Activated CD8-positive, alpha-beta memory T cell treated with anti-CD3 and anti-CD28 coated beads, Interleukin-2, amount 10 ng/mL, durations not matched to agents 7 days and 5 days (primary cell): ENCODE measurements at regions not wholly inside any gene's neighbourhood (a gene's known extent, or its start where the extent isn't known, plus 50 kb on each side); places are given as distances from the start of the nearest gene placed in this dataset.

Source experiments
- ATAC-seq: fragments of 150-1000 bp; cut with Tn5 transposase; one replicate; pipeline ENCODE4 v1.10.0; 2021; ENCODE audit warnings: moderate library complexity
- CTCF ChIA-PET: fragments of 350-600 bp; sonication (Branson Sonifier 250); formaldehyde crosslinking; loops from one replicate; lab custom pipeline; 2021; ENCODE audit warnings: antibody characterized with exemption; lab: Charles Lee
- DNase-seq: peaks from one replicate; pipeline ENCODE4 v3.0.0-alpha.2; 2020
- H3K27ac Mint-ChIP-seq: one replicate; pipeline ENCODE4 v1.8.0; 2021; ENCODE audit warnings: mild to moderate bottlenecking, mixed read lengths
- H3K27me3 Mint-ChIP-seq: one replicate; pipeline ENCODE4 v1.8.0; 2021; ENCODE audit warnings: mixed read lengths
- H3K36me3 Mint-ChIP-seq: one replicate; pipeline ENCODE4 v1.8.0; 2021; ENCODE audit warnings: mild to moderate bottlenecking, mixed read lengths
- H3K4me1 Mint-ChIP-seq: one replicate; pipeline ENCODE4 v1.8.0; 2021; ENCODE audit warnings: mixed read lengths
- H3K4me3 Mint-ChIP-seq: one replicate; pipeline ENCODE4 v1.8.0; 2021; ENCODE audit warnings: mild to moderate bottlenecking, moderate library complexity, mixed read lengths
- H3K9me3 Mint-ChIP-seq: one replicate; pipeline ENCODE4 v1.8.0; 2022; ENCODE audit warnings: low read depth, mixed read lengths

DNA sequence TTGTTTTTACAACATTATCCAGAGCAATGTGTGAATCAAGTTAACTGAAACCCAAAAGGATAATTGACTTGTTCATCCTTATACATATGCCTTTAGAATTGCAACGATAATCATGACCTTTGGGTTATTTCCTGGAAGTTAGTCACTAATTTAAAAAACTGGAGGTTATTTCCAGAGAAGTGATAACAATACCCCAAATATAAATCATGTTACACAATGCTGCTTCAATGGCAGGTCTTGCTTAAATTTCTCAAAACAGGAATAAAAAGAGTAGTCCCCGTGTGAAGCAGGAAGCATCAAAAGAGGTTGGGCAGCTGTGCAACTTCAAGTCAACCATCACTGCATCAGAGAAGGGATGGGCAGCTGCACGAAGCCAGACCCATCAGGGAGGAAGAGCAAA lies 134.4 kb downstream of the EFNB2 start:
- no peaks in the 10 kb centered on the region for H3K4me1 Mint-ChIP-seq
- H3K27me3 Mint-ChIP-seq = no peaks in the 10 kb centered on the region
- no peak overlapping the region for H3K4me3 Mint-ChIP-seq
- no peaks in the 10 kb centered on the region for H3K9me3 Mint-ChIP-seq
- H3K36me3 Mint-ChIP-seq = no peaks in the 10 kb centered on the region
- no peak for ATAC-seq
- no peak overlapping the region for H3K27ac Mint-ChIP-seq
- no peak for DNase-seq
- CTCF ChIA-PET = interaction anchor here (2.0 kb wide), 1 partner anchor 135 kb away, joined by 6 read pairs; no protein-coding TSS in a partner anchor

GRCh38 chr13:106400289-106400688 lies 135.2 kb downstream of the EFNB2 start:
- ATAC-seq = no peak
- H3K9me3 Mint-ChIP-seq = no peaks in the 10 kb centered on the region
- CTCF ChIA-PET = interaction anchor here (2.0 kb wide), 1 partner anchor 136 kb away, joined by 6 read pairs; no protein-coding TSS in a partner anchor
- no peaks in the 10 kb centered on the region for H3K27me3 Mint-ChIP-seq
- no peak for DNase-seq
- H3K36me3 Mint-ChIP-seq = no peaks in the 10 kb centered on the region
- H3K4me3 Mint-ChIP-seq = no peak overlapping the region
- no peak overlapping the region for H3K27ac Mint-ChIP-seq
- H3K4me1 Mint-ChIP-seq = no peaks in the 10 kb centered on the region

GRCh38 chr13:106398289-106398688 lies 137.2 kb downstream of the EFNB2 start:
- no peak for DNase-seq
- Mint-ChIP-seq H3K4me3 (no peak overlapping the region), H3K27me3 (no peaks in the 10 kb centered on the region), H3K9me3 (no peaks in the 10 kb centered on the region), H3K36me3 (no peaks in the 10 kb centered on the region), H3K4me1 (no peaks in the 10 kb centered on the region), H3K27ac (no peak overlapping the region)
- no peak for ATAC-seq
- CTCF ChIA-PET = no interaction called here

DNA sequence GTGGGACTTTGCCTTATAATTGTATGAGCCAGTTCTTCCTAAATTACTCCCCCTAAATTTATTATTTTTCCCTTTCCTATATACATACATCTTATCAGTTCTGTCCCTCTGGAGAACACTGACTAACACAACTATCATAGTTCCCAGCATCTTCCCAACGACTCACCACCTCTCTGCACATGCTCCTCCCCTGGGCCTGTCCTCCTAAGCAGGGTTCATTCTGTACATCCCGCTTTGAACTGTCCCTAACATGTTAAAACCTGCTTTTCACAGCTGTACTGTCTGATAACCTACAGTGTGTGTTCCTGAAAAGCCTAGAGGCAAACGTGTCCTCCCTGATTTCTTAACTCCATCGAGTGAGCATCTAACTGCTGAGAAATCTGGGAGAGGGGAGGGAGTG lies 141.7 kb downstream of the EFNB2 start:
- H3K27me3 Mint-ChIP-seq = no peaks in the 10 kb centered on the region
- H3K9me3 Mint-ChIP-seq = no peaks in the 10 kb centered on the region
- DNase-seq (no peak), ATAC-seq (no peak)
- CTCF ChIA-PET = no interaction called here
- H3K36me3 Mint-ChIP-seq = no peaks in the 10 kb centered on the region
- H3K4me1 Mint-ChIP-seq = no peaks in the 10 kb centered on the region
- no peak overlapping the region for H3K27ac Mint-ChIP-seq
- no peak overlapping the region for H3K4me3 Mint-ChIP-seq

DNA sequence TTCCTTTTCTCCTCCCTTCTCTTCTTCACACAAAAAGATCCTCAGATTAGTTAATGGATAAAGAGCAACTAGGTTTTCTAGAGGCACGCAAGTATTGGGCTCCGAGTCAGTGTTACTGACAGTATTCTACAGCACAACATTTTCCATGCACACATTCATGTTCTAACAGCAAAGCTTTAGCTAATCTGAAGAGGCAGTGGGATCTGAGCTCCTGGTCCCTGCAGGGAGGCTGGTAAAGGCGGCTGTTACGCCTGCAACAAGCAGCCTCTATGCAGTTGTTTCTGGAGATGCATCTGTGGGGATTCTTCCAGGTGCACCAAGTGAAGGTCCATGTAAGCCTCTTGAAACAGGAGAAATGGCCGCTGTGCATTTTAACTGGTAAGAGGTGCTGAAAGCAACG lies 143.8 kb downstream of the EFNB2 start:
- no peaks in the 10 kb centered on the region for H3K27me3 Mint-ChIP-seq
- no peaks in the 10 kb centered on the region for H3K4me1 Mint-ChIP-seq
- CTCF ChIA-PET = no interaction called here
- no peak for DNase-seq
- H3K36me3 Mint-ChIP-seq = no peaks in the 10 kb centered on the region
- no peaks in the 10 kb centered on the region for H3K9me3 Mint-ChIP-seq
- H3K27ac Mint-ChIP-seq = no peak overlapping the region
- H3K4me3 Mint-ChIP-seq = no peak overlapping the region
- ATAC-seq = no peak

GRCh38 chr13:106391271-106391670 lies 144.2 kb downstream of the EFNB2 start:
- H3K27ac Mint-ChIP-seq = no peak overlapping the region
- H3K4me3 Mint-ChIP-seq = no peak overlapping the region
- no peaks in the 10 kb centered on the region for H3K4me1 Mint-ChIP-seq
- CTCF ChIA-PET = no interaction called here
- no peak for ATAC-seq
- H3K9me3 Mint-ChIP-seq = no peaks in the 10 kb centered on the region
- H3K27me3 Mint-ChIP-seq = no peaks in the 10 kb centered on the region
- no peaks in the 10 kb centered on the region for H3K36me3 Mint-ChIP-seq
- no peak for DNase-seq

- Mint-ChIP-seq H3K4me3 (no peak overlapping the region), H3K27ac (no peak overlapping the region), H3K36me3 (no peaks in the 10 kb centered on the region), H3K27me3 (no peaks in the 10 kb centered on the region), H3K9me3 (no peaks in the 10 kb centered on the region), H3K4me1 (no peaks in the 10 kb centered on the region)
- no peak for ATAC-seq
- CTCF ChIA-PET = no interaction called here
- DNase-seq = no peak
Observed at GRCh38 chr13:106390367-106390766, 145.1 kb downstream of the EFNB2 start.

GRCh38 chr13:106385654-106386053 lies 149.8 kb downstream of the EFNB2 start:
- no peaks in the 10 kb centered on the region for H3K27me3 Mint-ChIP-seq
- no peaks in the 10 kb centered on the region for H3K36me3 Mint-ChIP-seq
- CTCF ChIA-PET = no interaction called here
- ATAC-seq (no peak), DNase-seq (no peak)
- H3K27ac Mint-ChIP-seq = no peak overlapping the region
- H3K4me1 Mint-ChIP-seq = no peaks in the 10 kb centered on the region
- H3K9me3 Mint-ChIP-seq = no peaks in the 10 kb centered on the region
- H3K4me3 Mint-ChIP-seq = no peak overlapping the region

DNA sequence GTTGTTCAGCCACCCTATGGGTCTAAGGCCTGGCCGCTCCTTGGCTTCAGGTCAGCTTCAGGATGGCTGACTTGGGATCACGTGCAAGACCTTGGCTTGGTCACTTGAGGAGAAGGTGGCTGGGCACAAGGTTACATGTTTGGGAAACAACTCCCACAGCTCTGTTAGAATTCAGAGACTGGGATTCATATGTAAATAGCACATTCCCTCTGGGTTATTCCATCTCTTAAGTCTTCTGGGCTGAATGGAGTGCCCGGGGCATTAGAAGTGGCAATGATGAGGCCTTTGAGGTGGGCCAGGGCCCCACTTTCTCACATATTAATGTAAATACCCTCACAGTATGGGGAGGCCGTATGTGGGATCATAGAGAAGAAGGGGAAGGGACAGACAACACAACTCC lies 150.9 kb downstream of the EFNB2 start:
- CTCF ChIA-PET = no interaction called here
- DNase-seq (no peak), ATAC-seq (no peak)
- Mint-ChIP-seq H3K27me3 (no peaks in the 10 kb centered on the region), H3K4me1 (no peaks in the 10 kb centered on the region), H3K27ac (no peak overlapping the region), H3K4me3 (no peak overlapping the region), H3K36me3 (no peaks in the 10 kb centered on the region), H3K9me3 (no peaks in the 10 kb centered on the region)

DNA sequence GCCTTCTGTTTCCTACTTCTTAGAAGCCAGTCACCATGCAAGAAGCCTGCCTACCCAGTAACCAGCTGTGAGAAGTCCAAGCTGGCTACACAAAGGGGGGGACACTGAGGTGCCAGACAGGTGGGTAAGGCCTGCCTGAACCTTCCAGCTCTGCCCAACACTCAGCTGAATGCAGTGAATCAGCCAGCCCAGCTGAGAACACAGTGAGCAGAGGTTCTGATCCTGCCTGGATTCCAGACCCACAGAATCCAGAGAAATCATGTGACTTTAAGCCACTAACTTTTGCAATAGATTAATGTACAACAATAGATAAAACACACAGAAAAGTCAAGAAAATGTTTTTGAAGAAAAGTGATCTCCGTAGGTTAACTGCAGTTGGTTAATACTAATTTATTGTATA lies 151.7 kb downstream of the EFNB2 start:
- H3K4me3 Mint-ChIP-seq = no peak overlapping the region
- H3K4me1 Mint-ChIP-seq = no peaks in the 10 kb centered on the region
- CTCF ChIA-PET = no interaction called here
- no peaks in the 10 kb centered on the region for H3K27me3 Mint-ChIP-seq
- no peak for DNase-seq
- no peak overlapping the region for H3K27ac Mint-ChIP-seq
- H3K9me3 Mint-ChIP-seq = no peaks in the 10 kb centered on the region
- no peaks in the 10 kb centered on the region for H3K36me3 Mint-ChIP-seq
- no peak for ATAC-seq

- ATAC-seq (no peak), DNase-seq (no peak)
- CTCF ChIA-PET = no interaction called here
- no peaks in the 10 kb centered on the region for H3K4me1 Mint-ChIP-seq
- no peak overlapping the region for H3K4me3 Mint-ChIP-seq
- no peaks in the 10 kb centered on the region for H3K9me3 Mint-ChIP-seq
- H3K27me3 Mint-ChIP-seq = no peaks in the 10 kb centered on the region
- H3K27ac Mint-ChIP-seq = no peak overlapping the region
- no peaks in the 10 kb centered on the region for H3K36me3 Mint-ChIP-seq
Observed at GRCh38 chr13:106382534-106382933, 152.9 kb downstream of the EFNB2 start.

GRCh38 chr13:106381091-106381490 lies 154.4 kb downstream of the EFNB2 start:
- no peak for ATAC-seq
- Mint-ChIP-seq H3K9me3 (no peaks in the 10 kb centered on the region), H3K36me3 (no peaks in the 10 kb centered on the region), H3K4me3 (no peak overlapping the region), H3K27me3 (no peaks in the 10 kb centered on the region), H3K27ac (no peak overlapping the region), H3K4me1 (no peaks in the 10 kb centered on the region)
- DNase-seq = no peak
- CTCF ChIA-PET = no interaction called here

- Mint-ChIP-seq H3K27me3 (peaks cover 1% of the 10 kb centered on the region), H3K27ac (no peak overlapping the region), H3K36me3 (no peaks in the 10 kb centered on the region), H3K4me1 (no peaks in the 10 kb centered on the region), H3K9me3 (no peaks in the 10 kb centered on the region), H3K4me3 (no peak overlapping the region)
- CTCF ChIA-PET = no interaction called here
- no peak for ATAC-seq
- no peak for DNase-seq
Observed at GRCh38 chr13:106377931-106378662, 157.4 kb downstream of the EFNB2 start.

- CTCF ChIA-PET = no interaction called here
- Mint-ChIP-seq H3K4me1 (no peaks in the 10 kb centered on the region), H3K4me3 (no peak overlapping the region), H3K27me3 (peaks cover 7% of the 10 kb centered on the region), H3K9me3 (no peaks in the 10 kb centered on the region), H3K27ac (no peak overlapping the region), H3K36me3 (no peaks in the 10 kb centered on the region)
- DNase-seq (no peak), ATAC-seq (no peak)
Observed at GRCh38 chr13:106377341-106377740, 158.1 kb downstream of the EFNB2 start.
